ENCODE measurements at regions not wholly inside any gene's neighbourhood (a gene's known extent, or its start where the extent isn't known, plus 50 kb on each side); places are given as distances from the start of the nearest gene placed in this dataset.

DNA sequence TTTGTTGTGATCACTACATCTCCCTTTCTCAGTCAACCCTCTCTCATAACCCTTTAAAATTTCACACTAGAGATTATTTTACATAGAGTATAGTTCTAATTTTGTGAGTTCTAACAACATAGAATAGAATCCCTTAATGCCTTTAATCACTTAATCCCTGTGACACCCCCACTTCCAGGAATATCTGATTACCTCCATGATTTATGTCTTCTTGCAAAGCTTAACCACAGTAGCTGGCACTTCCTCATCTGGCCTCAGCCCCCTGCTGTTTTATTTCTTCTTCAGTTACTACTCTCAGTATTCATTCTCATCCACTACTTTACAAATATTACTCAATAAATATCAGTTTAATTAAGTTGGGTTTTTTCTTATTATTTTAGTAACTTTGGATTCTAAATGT, 340.9 kb downstream of the CENPC start:
- TF ChIP-seq CTCF (IDR thresholded peaks at IDR 0.05) (no peak), POLR2A (IDR thresholded peaks at IDR 0.05) (no peak)
